Large intestine (tissue), 3 donors: ENCODE measurements at regions not wholly inside any gene's neighbourhood (a gene's known extent, or its start where the extent isn't known, plus 50 kb on each side); places are given as distances from the start of the nearest gene placed in this dataset.

Experiments
- DNase-seq, 2 donors: peaks; one replicate each; pipeline versions ENCODE4 v3.0.0 to v3.0.0-alpha.2; 2013
- H3K27ac ChIP-seq: one replicate; pipeline ENCODE4 v1.5.1; 2013; ENCODE audit warnings: low read length
- H3K27me3 ChIP-seq: 2 replicates; pipeline ENCODE4 v1.6.1; 2013; ENCODE audit warnings: low read length; ENCODE audit not compliant: control insufficient read depth, insufficient read depth
- H3K36me3 ChIP-seq: 2 replicates; pipeline ENCODE4 v1.6.1; 2013; ENCODE audit warnings: low read length; ENCODE audit not compliant: control insufficient read depth, insufficient read depth
- H3K4me1 ChIP-seq: one replicate; pipeline ENCODE4 v1.6.1; 2013; ENCODE audit warnings: low read length; ENCODE audit not compliant: control insufficient read depth, insufficient read depth
- H3K4me3 ChIP-seq: one replicate; pipeline ENCODE4 v1.5.1; 2013; ENCODE audit warnings: low read length
- H3K9me3 ChIP-seq: one replicate; pipeline ENCODE4 v1.6.1; 2013; ENCODE audit warnings: mild to moderate bottlenecking, low read depth, low read length, moderate library complexity; ENCODE audit not compliant: control insufficient read depth
- WGBS: methylation state at CpG from one replicate; pipeline ENCODE4 v1.1.5; 2013; ENCODE audit warnings: low lambda C conversion rate; ENCODE audit not compliant: insufficient coverage; 5-methylcytosine and 5-hydroxymethylcytosine counted together

DNA sequence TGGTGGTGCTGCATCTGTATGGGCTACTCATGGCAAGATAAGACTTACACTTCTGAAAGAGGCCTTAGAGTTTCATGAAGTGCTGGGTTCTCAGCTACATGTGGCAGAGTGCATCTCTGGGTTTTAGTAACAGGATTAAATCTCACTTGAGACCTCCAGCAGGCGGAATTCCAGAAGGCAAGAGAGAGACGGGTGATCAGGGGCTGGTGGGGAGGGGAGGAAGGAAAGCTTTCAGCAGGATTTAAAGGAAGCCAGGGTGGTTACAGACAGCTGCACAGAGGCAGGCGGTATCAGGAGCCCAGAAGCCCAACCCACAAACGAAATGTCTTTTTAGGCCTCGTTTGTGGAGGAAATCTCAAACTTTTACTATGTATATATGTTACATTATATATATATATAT is 56.2 kb upstream of the CD82 start:
- H3K4me3 ChIP-seq = no peak overlapping the region
- H3K36me3 ChIP-seq = no peaks in the 10 kb centered on the region
- WGBS = no CpG with 5 or more reads among the region's 5 CpGs
- DNase-seq = no peak
- H3K27ac ChIP-seq = no peak overlapping the region
- H3K27me3 ChIP-seq = peaks cover 4% of the 10 kb centered on the region
- H3K4me1 ChIP-seq = no peaks in the 10 kb centered on the region
- H3K9me3 ChIP-seq = peaks cover 3% of the 10 kb centered on the region

DNA sequence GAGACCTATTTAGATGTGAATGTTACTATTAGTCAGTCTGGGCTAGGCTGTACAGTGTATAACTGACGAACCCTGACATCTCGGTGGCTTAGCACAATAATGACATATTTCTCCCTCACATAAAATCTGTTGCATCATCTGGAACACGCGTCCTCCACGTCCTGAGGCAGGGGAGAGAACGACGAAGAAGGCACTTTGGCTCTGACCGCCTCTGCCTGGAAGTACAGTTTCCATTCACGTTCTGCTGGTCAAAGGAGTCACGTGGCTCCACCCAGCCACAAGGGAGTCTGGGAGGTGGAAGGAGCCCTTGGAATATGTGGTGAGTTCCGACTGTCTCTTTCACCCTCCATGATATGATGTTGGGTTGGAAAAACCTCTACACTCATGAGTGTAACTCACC is 55.1 kb upstream of the CD82 start:
- Histone ChIP-seq H3K9me3 (no peaks in the 10 kb centered on the region), H3K27me3 (peaks cover 4% of the 10 kb centered on the region), H3K4me3 (no peak overlapping the region), H3K4me1 (no peaks in the 10 kb centered on the region), H3K36me3 (no peaks in the 10 kb centered on the region), H3K27ac (no peak overlapping the region)
- no CpG with 5 or more reads among the region's 11 CpGs for WGBS
- no peak for DNase-seq

DNA sequence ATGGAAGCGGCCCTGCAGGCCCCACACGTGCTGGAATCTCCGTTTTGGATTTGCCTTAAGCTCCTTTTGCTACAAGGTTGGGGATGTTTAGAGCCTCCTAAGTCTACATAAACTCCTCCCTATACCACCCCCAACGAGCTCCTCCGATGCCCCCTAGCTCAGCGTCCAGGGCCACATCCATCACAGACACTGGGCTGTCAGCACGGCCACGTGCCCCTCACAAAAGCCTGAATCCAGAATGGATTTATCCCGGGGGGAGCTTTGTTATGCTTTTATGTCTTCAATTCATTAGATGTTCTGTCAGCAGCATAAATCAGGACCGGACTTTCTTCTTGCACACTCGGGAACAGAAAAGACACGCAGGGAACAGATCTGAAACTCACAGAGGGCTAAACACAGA is 52.6 kb upstream of the CD82 start:
- Histone ChIP-seq H3K4me3 (no peak overlapping the region), H3K9me3 (no peaks in the 10 kb centered on the region), H3K27me3 (peaks cover 4% of the 10 kb centered on the region), H3K36me3 (no peaks in the 10 kb centered on the region), H3K4me1 (no peaks in the 10 kb centered on the region), H3K27ac (no peak overlapping the region)
- WGBS = 70% methylated on average over 2 of the region's 12 CpGs
- DNase-seq = no peak

DNA sequence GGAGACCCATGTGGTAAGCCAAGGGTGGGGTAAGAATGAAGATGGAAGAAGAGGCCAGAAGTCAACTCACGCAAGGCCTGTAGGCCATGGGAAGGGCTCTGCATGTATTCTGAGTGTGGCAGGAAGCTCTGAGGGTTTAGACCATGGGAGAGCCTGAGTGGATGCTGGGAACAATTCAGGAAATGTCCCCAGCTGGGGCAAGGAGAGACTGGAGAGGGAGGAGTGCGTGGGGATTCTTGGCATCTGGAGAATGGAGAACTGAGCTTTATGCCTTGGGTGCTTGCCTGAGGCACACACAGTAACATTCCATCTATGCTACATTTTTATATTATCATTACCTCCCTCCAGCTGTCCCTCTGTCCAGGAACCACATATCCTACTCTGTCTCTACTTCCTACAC is 50.4 kb upstream of the CD82 start:
- H3K4me1 ChIP-seq = no peaks in the 10 kb centered on the region
- H3K27me3 ChIP-seq = peaks cover 5% of the 10 kb centered on the region
- H3K27ac ChIP-seq = no peak overlapping the region
- DNase-seq = no peak
- H3K36me3 ChIP-seq = no peaks in the 10 kb centered on the region
- no peak overlapping the region for H3K4me3 ChIP-seq
- WGBS = 100% methylated on average over 1 of the region's 2 CpGs
- H3K9me3 ChIP-seq = no peaks in the 10 kb centered on the region
